HuH-7 (cell line): ENCODE measurements at regions not wholly inside any gene's neighbourhood (a gene's known extent, or its start where the extent isn't known, plus 50 kb on each side); places are given as distances from the start of the nearest gene placed in this dataset.

Experiments used
- DNase-seq: peaks from one replicate; pipeline ENCODE4 v3.0.0; 2011; ENCODE audit warnings: low spot score

DNA sequence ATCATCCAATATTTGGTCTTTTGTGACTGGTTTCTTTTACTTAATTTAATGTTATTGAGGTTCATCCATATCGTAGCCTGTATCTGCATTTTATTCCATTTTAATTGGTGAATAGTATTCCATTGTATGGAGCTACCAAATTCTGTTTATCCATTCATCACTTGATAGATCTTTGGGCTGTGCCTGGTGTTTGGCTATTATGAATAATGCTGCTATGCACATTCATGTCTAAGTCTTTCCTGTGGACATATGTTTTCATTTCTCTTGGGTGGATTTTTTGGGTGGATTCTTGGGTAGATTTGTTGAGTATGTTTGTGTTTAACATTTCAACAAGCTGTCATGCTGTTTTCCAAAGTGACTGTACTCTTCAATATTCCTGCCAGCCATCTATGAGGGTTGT lies 52.5 kb upstream of the NEDD4L start:
- no peak for DNase-seq

DNA sequence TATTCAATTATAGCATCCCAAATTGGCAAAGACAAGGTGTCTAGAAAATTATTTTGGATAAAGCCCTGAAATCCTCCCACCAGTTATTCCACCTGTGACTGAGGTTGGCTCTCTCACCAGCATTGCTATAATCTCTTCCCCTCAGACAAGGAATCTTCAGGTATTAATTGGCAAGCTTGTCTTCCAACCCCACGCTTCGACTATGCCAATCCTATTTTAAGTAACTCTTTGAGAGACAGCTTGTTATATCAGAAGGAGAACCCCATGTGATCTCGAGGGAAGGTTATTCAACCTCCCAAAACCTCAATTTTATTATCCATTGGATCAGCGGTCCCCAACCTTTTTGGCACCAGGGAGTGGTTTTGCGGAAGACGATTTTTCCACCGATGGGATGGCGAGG lies 54.5 kb upstream of the NEDD4L start:
- no peak for DNase-seq

DNA sequence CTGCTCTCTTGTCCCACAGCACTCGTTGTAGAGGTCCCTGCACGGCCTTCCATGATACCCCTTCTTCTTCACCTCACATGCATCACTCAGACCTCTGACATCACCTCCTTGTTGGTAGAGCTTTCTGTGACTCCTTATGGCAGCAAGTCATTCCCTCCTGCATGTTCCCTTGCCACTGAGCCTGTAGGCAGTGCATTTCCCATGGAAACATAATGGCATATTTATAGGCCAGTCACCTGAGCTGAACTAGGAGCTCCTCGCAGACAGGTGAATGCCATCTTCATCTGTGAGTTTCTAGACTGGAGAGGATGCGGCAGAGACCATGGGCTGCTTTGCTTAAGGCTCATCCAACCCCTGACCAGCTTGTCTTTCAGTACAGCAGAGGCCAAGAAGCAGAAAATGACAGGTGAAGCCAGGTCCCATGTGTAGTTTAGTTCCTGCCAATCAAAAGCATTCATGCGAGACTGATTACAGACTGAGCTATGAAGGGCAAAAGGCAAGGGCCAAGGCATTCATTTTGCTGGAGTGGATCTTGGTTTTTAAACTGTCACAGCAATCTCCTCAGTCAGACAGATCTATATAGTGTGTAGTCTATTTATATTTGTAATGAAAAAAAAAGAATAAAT lies 59.4 kb upstream of the NEDD4L start:
- DNase-seq: no peak

DNA sequence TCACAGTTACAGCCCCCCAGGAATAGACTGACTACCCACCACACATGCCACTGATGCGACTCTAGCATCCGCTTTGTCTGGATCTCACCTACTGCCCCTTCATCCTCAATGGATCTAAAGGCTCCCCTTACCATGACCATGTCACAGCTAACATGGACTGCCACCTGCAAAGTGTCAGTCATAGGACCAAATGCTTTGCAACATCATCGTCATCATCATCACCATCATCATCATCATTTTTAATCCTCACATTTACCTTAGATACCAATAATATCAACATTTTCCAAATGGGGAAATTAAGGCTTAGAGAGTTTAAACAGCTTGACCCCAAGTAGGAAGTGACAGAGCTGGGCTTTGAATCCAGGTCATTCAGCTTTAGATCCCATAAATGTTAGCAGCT lies 60.1 kb upstream of the NEDD4L start:
- DNase-seq: no peak

DNA sequence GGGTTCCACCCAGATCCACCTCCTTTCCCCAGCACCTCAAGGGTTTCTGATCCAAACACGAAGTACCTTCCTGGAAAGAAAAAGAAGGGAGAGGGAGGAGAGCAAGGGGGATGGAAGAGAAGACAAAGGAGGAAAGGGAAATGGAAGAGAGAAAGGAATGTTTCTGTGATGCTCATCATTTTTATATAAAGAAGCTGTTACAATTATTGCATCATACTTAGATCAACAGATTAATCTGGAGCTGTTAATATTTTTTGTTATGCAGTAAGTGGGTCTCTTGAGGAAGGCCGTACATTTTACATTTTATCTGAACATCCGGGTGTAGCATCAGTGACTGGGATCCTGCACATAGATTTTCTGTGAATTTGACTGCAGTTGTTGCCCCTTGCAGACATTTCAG lies 60.6 kb upstream of the NEDD4L start:
- DNase-seq: no peak

DNA sequence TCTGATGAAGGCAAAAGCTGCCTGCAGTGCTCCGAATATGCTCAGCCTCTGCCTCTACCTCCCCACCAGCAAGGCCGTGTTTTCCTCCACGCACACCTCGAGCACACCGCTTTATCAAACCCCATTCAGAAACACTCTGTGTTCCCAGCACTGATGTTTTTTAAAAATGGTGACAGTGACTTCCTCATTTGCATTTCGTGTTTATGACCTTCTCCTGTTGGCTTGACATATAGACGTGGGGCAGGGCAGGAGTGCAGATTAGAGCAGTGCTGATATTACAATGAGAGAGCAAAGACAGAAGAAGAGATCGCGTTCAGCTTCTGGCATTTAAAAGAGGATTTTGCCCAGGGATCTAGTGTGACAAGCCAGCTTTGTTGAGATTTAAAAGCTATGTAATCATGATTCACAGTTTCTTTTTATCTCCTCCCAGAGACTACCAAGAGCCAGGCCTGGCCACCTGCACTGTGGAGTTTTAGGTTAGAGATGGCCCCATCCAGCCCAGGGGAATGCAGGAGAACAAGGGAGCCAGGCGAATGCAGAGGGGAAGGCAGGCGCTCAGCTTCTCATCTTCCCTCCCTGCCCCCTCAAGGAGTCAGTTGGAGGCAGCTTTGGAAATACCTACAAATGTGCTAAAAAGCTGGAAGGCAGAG lies 61.5 kb upstream of the NEDD4L start:
- DNase-seq: no peak

DNA sequence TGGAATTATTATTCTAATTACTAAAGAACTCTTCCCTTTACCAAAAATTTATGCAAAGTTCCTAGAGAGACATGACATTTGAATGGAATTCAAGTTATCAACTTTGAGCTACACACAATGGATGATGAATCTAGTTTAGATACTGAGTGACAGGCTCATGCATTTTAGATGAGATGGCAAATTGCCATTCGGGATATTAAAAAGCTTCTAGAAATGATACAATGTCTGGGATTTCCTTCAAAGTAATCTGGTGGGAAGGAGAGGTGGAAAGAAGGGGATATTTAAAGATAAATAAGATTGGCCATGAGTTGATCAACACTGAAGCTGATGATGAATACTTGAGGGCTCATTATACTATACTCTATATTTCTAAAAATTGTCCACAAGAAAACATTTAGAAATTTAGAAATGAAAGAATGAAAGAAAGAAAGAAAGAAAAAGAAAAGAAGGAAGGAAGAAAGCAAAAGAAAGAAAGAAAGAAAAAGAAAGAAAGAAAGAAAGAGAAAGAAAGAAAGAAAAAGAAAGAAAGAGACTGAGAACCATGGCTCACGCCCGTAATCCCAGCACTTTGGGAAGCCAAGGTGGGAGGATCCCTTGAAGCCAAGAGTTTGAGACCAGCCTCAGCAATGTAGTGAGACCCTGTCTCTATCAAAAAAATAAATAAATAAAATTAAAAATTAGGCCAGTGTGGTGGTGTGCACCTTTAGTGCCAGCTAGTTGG lies 62.6 kb upstream of the NEDD4L start:
- DNase-seq: no peak

DNA sequence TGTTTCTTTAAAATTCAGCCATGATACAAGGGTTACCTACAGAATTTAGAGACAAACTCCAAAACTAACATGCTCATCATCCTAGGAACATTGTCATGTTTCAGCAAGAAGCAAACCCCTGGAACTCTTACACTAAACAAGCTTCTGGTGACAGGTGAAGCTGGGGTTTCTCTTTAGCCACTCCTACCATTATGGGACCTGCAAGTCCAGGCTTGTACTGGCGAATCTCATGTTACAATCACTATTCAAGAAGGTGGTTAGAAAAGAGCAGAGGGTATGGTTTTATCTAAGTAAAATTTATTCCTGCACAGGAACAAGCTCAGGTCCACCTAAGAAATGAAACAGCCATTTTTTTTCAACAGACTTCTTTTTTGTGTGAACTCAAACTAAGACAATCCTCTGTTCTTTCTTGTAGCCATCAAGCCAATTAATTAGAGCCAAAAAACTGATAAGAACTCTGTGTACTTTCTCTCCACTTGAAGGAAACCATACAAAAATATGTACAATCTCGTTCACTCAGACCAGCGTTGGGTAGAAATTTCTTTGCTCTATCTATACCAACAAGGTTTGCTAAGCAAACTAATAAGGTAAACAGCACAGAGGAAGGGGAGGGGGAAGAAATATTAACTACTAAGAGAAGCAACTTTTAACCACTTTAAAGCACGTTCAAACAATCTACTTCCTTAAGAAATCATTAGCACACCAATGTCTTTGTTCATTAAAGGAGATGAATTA lies 63.3 kb upstream of the NEDD4L start:
- no peak for DNase-seq

DNA sequence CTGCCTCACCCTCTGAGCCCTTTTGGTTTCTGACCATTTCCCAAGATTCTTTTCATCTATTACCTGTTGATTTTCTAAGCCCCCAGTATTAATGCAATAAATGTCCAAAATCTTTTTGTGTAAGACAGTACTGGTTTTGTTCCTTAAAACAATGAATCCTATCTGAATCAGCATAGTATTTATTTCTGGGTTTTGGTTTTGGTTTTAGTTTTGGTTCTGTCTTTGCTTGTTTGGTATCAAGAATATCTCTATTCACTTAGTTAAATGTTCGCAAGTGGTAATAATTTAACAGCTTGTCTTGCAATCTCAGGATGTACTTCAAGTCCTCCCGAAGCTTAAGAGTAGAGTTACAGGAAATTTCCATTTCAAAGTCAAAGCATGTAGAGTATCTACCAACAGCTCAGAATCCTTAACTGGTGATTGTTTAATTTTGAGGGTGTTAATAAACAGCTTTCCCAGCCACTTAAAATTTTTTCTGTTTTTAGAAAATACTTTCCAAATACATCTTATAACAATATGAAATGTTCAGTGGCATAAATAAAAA lies 67.7 kb upstream of the NEDD4L start:
- no peak for DNase-seq

DNA sequence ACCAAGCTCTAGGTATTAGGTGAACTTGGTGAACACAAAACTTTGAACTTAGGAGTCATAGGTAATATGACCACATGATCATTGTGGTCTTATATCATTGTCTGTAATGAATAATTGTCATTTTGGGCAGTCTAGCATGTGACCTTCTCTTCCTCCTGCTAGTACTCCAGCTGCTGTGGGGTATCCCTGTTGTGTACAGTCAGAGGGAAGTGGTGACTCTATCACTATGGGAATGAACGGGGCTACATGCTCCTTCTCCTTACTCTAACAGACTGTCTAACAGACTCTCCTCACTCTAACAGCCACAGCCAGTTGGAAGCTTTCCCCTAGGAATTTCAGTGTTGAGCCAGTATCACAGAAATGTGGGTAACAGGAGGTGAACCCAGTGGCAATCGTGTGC lies 68.2 kb upstream of the NEDD4L start:
- DNase-seq: no peak

DNA sequence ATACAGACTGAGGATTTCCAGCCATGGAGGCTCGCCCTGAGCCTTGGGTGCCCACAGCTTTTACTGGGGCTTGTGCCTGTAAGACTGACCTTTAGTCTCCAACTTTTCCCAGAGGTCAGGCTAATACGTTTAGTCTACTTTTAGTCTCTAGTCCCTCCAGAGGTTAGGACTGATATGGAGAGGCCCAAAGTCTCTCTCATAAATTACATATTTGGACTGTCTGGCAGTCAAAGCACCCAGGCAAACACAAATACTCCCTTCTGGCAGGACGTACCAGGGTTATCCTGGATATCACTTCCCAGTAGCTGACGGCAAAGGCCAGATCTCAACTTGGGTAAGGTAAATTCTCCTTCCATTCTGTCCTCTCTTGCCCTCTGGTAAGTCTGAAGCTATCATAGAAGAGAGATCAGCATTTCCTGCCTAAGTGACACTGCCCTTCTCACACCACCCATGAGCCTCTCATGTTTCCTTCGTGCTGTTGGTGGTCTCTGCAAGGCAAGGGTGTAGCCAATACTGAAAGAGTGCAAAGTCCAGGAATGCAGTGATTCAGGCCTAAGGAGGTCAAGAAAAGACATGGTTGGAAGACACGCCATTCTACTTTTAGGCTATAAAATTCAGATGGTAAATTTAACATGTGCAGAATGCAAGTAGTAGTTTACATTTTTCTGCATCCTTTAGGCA lies 69.3 kb upstream of the NEDD4L start:
- no peak for DNase-seq

DNA sequence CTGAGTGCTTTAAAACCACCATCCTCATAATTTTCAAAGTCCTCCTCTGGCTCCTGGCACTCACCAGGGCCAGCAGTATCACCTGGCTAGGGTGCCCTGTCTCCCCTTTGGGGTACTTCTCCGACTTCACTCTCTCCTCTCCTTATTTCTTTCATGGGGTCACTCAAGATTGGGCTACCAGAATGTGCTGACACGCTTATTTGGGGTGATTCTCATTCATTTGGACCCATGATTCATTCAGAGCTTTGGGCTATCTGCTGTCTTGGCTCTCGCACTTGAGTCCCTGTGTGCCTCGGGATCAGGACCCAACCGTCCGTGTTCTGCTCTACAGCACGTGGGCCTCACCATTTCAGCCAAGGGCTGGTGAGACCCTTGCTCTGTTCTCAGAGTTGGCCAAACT lies 70.1 kb upstream of the NEDD4L start:
- DNase-seq: no peak

DNA sequence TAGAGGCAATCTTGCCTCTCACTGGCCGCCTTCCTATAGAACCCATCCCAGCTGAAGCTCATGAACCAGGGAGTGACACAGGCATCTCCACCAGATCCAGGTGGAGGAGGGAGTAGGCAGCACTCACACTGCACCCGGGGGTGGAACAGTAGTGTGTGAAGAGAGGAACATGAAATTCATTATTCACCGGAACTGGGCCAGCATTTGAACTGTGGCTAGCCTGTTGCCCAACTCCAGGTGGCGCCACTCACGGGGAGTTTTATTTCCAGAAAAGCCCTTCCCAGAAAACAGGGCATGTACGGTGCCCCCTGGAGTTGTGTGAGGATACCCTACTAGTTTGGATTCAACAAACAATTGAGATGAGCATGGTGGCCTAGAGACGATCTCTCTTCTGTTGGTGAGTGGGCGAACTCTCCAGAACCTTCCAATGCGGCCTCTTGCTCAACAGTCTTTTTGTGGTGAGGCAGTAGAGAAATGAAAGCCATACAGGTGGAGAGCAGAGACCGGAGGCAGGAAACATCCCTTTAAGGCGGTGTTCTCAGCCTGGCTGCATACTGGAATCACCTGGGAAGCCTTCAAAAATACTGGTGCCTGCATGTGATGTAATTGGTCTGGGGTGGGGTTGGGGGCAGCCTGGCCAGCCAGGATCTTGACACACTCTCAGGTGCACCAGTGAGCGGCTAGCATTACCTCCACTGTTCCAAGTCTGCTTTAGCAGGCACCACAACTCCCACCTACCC lies 73.5 kb upstream of the NEDD4L start:
- DNase-seq: peak; percentile 26

DNA sequence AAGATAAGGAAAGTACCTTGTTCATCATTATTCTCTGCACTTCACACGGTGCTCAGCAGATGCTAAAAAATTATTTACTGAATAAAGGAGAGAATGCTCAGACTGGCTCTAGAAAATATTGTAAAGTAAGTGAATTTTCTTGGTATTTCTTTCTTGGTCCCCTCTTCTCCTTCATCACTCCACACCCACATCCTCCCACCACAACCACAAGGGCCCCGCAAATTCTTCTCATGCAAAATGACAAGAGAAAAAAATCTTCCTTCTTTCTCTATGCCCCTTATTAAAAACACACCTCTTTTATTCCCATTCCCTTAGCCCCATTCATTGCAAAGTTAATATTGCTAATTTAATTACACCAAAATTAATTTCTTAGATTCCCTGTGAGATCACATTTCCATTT lies 74.2 kb upstream of the NEDD4L start:
- DNase-seq: no peak

DNA sequence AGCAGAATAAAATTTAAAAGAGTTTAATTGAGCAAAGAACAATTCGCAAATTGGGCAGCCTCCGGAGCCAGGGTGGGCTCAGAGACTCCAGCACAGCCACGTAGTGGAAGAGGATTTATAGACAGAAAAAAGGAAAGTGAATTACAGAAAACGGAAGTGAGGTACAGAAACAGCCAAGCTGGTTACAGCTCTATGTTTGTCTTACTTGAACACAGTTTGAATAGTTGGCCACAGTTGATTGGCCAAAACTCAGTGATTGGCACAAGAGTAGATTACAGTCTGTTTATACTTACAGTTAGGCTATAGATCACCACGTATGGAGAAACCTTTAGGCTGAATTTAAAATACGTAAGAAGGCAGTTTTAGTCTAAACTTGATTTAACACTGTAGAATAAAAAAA lies 78.8 kb upstream of the NEDD4L start:
- no peak for DNase-seq

DNA sequence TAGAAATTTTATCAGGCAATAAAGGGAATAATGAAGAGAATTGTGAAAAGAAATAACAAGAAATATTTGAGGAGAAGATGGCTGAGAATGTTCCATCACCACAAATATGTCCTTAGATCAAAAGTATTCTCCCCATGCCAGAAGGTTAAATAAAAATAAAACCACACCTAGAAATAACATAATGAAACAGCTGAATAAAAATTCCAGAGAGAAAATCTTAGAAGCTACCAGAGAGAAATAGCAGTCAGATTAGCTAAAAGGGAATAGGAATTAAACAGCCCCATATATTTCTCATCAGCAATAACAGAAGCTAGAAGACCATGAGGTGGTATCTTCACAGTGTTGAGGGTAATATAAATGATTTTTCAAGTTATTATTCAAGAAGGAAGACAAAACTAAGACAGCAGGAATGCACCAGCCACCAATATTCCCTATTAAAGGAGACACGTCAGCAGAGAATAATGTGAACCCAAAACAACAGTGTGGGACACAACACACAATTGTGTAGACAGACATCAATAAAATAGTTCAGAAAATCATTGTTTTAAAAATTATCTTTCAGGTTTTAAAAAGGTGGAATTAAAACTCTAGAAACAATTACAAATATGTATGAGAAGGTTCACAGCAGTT lies 82.0 kb upstream of the NEDD4L start:
- DNase-seq: no peak

DNA sequence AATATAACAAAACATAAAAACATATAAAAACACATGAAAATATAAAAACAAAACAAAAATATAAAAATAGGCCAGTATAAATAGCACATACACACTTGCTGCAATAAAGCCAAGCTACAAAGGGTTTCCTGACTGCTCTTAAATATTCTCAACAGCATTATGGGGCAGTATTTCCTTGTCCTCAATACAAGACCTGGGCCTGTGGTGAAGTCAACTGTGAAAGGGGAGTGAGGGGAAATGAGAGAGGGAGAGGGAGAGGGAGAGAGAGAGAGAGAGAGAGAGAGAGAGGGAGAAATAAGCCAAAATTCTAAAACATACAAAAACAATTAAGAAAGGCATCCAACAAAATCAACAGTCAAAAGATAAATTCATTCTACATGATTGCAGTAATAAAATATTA lies 82.6 kb upstream of the NEDD4L start:
- no peak for DNase-seq

DNA sequence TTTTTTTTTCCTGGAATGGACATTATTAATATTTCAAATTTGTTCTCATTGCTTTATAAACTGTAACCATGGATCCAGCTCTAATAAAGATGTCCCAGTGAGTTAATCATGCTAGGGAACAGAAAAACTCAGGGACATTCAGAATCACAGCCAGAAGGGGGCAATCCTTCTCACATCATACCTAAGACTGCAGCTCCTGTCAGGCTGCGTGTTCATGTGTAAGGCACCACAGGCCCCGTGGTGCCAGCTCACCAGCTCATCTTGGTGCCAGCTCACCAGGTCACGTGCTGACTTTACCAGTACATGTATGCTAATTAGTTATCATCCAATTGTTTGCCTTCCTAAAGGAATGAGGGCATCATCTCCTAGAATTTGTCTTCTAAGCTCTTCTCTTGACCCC lies 84.7 kb upstream of the NEDD4L start:
- peak; percentile 43 for DNase-seq

DNA sequence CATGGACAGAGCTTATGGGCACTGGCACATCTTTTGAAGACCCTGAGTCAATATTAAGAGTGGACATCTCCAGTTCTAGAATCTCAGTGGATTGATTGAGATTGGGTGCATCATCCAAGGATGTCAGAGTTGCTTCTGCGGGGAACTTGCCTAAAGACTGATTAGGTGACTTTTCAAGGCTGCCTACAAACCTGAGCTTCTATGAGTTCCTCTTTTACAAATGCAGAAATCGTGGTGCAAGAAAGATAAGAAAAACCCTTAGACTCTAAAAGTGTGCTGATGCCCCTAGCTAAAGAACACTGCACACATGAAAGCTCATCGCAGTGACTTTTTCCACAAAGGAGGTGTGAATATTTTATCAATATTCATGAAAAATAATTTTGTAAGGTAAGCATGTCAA lies 86.8 kb upstream of the NEDD4L start:
- DNase-seq: no peak

DNA sequence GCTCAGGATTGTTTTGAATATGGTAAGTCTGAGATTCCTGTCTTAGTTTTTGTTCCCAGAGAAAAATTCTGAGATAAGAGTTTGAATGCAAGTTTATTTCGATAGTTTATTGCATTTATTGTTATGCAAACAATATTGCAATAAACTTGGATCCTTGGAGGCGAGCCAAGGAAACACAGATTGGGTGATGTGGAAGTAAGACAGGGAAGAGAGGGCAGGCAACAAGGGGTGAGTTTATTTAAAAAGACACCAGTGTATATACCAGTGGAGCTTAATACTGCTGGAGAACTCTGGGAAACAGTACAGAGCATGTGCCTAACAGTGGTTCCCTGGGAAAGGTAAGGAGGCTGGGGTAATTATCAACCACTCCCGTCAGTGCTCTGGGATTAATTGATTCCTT lies 87.5 kb upstream of the NEDD4L start:
- no peak for DNase-seq

DNA sequence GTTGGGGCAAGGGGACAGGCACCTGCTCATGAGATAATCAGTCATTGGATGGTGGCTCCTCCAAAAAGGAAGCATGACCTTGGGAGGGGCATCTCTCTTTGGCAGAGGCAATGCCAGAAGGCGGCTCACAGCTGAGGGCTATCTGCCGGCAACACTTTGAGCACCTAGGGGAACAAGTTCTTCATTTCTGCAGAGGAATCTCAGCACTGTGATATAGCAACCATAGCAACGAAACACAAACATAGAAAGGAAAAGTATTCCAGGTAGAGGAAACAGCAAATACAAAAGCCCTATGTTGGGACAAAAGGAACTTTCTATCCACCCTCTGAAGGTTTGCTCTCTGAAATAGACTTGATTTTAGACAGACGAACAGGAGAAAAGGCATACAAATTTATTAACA lies 89.1 kb upstream of the NEDD4L start:
- DNase-seq: no peak
